OCI-LY1 (cell line): ENCODE measurements at regions not wholly inside any gene's neighbourhood (a gene's known extent, or its start where the extent isn't known, plus 50 kb on each side); places are given as distances from the start of the nearest gene placed in this dataset.

ENCODE experiments used
- H2AFZ ChIP-seq: fragments of 200-600 bp; sonication (generic), shearing (Covaris generic); 2 replicates; pipeline ENCODE4 v1.6.0; 2014; ENCODE audit warnings: antibody characterized with exemption, mild to moderate bottlenecking, low read length
- H3F3A ChIP-seq: fragments of 200-600 bp; sonication (generic), shearing (Covaris generic); 2 replicates; pipeline ENCODE4 v1.6.0; 2014; ENCODE audit warnings: mild to moderate bottlenecking, antibody characterized with exemption, low read length, moderate library complexity; ENCODE audit not compliant: insufficient read depth
- H3K27ac ChIP-seq: fragments of 200-600 bp; sonication (generic); 2 replicates; pipeline ENCODE4 v1.5.1; 2014; ENCODE audit warnings: low read length, mixed run types, mild to moderate bottlenecking, low read depth; ENCODE audit not compliant: poor library complexity, severe bottlenecking
- H3K27me3 ChIP-seq: fragments of 200-600 bp; sonication (generic); 2 replicates; pipeline ENCODE4 v1.6.0; 2014; ENCODE audit warnings: antibody characterized with exemption, mild to moderate bottlenecking, low read length, moderate library complexity; ENCODE audit not compliant: insufficient read depth
- H3K36me3 ChIP-seq: fragments of 200-600 bp; sonication (generic); 2 replicates; pipeline ENCODE4 v1.6.1; 2014; ENCODE audit warnings: mild to moderate bottlenecking, antibody characterized with exemption, low read length, moderate library complexity, mixed read lengths; ENCODE audit not compliant: insufficient read depth
- H3K4me1 ChIP-seq: fragments of 200-600 bp; sonication (generic); 2 replicates; pipeline ENCODE4 v1.5.1; 2014; ENCODE audit warnings: mild to moderate bottlenecking, low read length, moderate library complexity; ENCODE audit not compliant: insufficient read depth, severe bottlenecking
- H3K4me2 ChIP-seq: fragments of 200-600 bp; sonication (generic), shearing (Covaris generic); 2 replicates; pipeline ENCODE4 v1.6.1; 2014; ENCODE audit warnings: low read length
- H3K4me3 ChIP-seq: fragments of 200-600 bp; sonication (generic); 2 replicates; pipeline ENCODE4 v1.5.1; 2014; ENCODE audit warnings: low read length, low read depth, mild to moderate bottlenecking, mixed read lengths; ENCODE audit not compliant: poor library complexity, severe bottlenecking
- H3K79me2 ChIP-seq: fragments of 200-600 bp; shearing (Covaris generic); 2 replicates; pipeline ENCODE4 v1.6.1; 2016; ENCODE audit warnings: mixed run types, low read length, mixed read lengths; ENCODE audit not compliant: insufficient read depth
- H3K9ac ChIP-seq: fragments of 200-600 bp; sonication (generic), shearing (Covaris generic); 2 replicates; pipeline ENCODE4 v1.6.1; 2014; ENCODE audit warnings: mild to moderate bottlenecking, low read length, mixed read lengths
- H3K9me2 ChIP-seq: fragments of 200-600 bp; sonication (generic), shearing (Covaris generic); 2 replicates; pipeline ENCODE4 v1.6.1; 2014; ENCODE audit warnings: low read depth, mild to moderate bottlenecking, low read length, mixed read lengths
- H3K9me3 ChIP-seq: fragments of 200-600 bp; shearing (Covaris generic); 2 replicates; pipeline ENCODE4 v1.6.1; 2014; ENCODE audit warnings: low read length, mixed read lengths
- H4K20me1 ChIP-seq: fragments of 200-600 bp; sonication (generic), shearing (Covaris generic); 2 replicates; pipeline ENCODE4 v1.6.0; 2016; ENCODE audit warnings: mild to moderate bottlenecking, low read length; ENCODE audit not compliant: insufficient read depth
- CTCF ChIP-seq: fragments of 200-600 bp; sonication (generic), shearing (Covaris generic); IDR thresholded peaks from 2 replicates; pipeline ENCODE4 v1.5.1; 2017; ENCODE audit warnings: mild to moderate bottlenecking, antibody characterized with exemption, low read length, moderate library complexity, mixed read lengths
- EZH2 ChIP-seq: fragments of 200-600 bp; sonication (generic), shearing (Covaris generic); IDR thresholded peaks from 2 replicates; pipeline ENCODE4 v1.8.0; 2017; ENCODE audit warnings: borderline replicate concordance, mixed run types, mild to moderate bottlenecking, antibody characterized with exemption, low read length, moderate library complexity, mixed read lengths

GRCh38 chr2:467892-468647 lies 180.2 kb upstream of the ALKAL2 start:
- H3K9me3 ChIP-seq, result peaks cover 2% of the 10 kb centered on the region; the same call in 1 of the 2 replicates
- H3K9me2 ChIP-seq, result no peaks in the 10 kb centered on the region
- H3K4me2 ChIP-seq, result no peak overlapping the region
- H3K9ac ChIP-seq, result no peak overlapping the region
- no peaks in the 10 kb centered on the region for H3K27me3 ChIP-seq
- H3K4me1 ChIP-seq, result peaks cover 35% of the 10 kb centered on the region
- TF ChIP-seq CTCF, result no peak
- no peak for TF ChIP-seq EZH2
- no peaks in the 10 kb centered on the region for H3F3A ChIP-seq
- H3K79me2 ChIP-seq, result no peaks in the 10 kb centered on the region
- no peak overlapping the region for H2AFZ ChIP-seq
- no peaks in the 10 kb centered on the region for H4K20me1 ChIP-seq
- no peaks in the 10 kb centered on the region; the same call in 1 of the 2 replicates for H3K36me3 ChIP-seq
- no peak overlapping the region for H3K27ac ChIP-seq
- no peak overlapping the region for H3K4me3 ChIP-seq

- H2AFZ ChIP-seq, result no peak overlapping the region
- H3K9ac ChIP-seq, result no peak overlapping the region
- TF ChIP-seq EZH2, result no peak
- TF ChIP-seq CTCF, result no peak
Observed at GRCh38 chr2:467543-467891, 179.6 kb upstream of the ALKAL2 start.

GRCh38 chr2:467101-467500 lies 179.2 kb upstream of the ALKAL2 start:
- H3K4me2 ChIP-seq, result no peak overlapping the region
- H3F3A ChIP-seq, result no peaks in the 10 kb centered on the region
- H3K27ac ChIP-seq, result no peak overlapping the region
- no peaks in the 10 kb centered on the region for H3K36me3 ChIP-seq
- H4K20me1 ChIP-seq, result no peaks in the 10 kb centered on the region
- no peaks in the 10 kb centered on the region for H3K9me2 ChIP-seq
- no peak for TF ChIP-seq EZH2
- H3K4me1 ChIP-seq, result peaks cover 42% of the 10 kb centered on the region
- no peaks in the 10 kb centered on the region for H3K27me3 ChIP-seq
- no peak overlapping the region for H2AFZ ChIP-seq
- no peak overlapping the region for H3K4me3 ChIP-seq
- H3K9ac ChIP-seq, result no peak overlapping the region
- no peaks in the 10 kb centered on the region for H3K9me3 ChIP-seq
- H3K79me2 ChIP-seq, result no peaks in the 10 kb centered on the region

More at GRCh38 chr2:467543-467891, 179.6 kb upstream of the ALKAL2 start:
- H3K79me2 ChIP-seq, result no peaks in the 10 kb centered on the region
- no peaks in the 10 kb centered on the region for H3F3A ChIP-seq
- no peaks in the 10 kb centered on the region for H3K9me3 ChIP-seq
- H3K4me3 ChIP-seq, result no peak overlapping the region
- no peaks in the 10 kb centered on the region for H3K27me3 ChIP-seq
- H4K20me1 ChIP-seq, result no peaks in the 10 kb centered on the region
- H3K27ac ChIP-seq, result no peak overlapping the region
- H3K4me2 ChIP-seq, result no peak overlapping the region
- no peaks in the 10 kb centered on the region for H3K36me3 ChIP-seq
- peaks cover 38% of the 10 kb centered on the region for H3K4me1 ChIP-seq
- H3K9me2 ChIP-seq, result no peaks in the 10 kb centered on the region
